ENCODE measurements at regions not wholly inside any gene's neighbourhood (a gene's known extent, or its start where the extent isn't known, plus 50 kb on each side); places are given as distances from the start of the nearest gene placed in this dataset.

DNA sequence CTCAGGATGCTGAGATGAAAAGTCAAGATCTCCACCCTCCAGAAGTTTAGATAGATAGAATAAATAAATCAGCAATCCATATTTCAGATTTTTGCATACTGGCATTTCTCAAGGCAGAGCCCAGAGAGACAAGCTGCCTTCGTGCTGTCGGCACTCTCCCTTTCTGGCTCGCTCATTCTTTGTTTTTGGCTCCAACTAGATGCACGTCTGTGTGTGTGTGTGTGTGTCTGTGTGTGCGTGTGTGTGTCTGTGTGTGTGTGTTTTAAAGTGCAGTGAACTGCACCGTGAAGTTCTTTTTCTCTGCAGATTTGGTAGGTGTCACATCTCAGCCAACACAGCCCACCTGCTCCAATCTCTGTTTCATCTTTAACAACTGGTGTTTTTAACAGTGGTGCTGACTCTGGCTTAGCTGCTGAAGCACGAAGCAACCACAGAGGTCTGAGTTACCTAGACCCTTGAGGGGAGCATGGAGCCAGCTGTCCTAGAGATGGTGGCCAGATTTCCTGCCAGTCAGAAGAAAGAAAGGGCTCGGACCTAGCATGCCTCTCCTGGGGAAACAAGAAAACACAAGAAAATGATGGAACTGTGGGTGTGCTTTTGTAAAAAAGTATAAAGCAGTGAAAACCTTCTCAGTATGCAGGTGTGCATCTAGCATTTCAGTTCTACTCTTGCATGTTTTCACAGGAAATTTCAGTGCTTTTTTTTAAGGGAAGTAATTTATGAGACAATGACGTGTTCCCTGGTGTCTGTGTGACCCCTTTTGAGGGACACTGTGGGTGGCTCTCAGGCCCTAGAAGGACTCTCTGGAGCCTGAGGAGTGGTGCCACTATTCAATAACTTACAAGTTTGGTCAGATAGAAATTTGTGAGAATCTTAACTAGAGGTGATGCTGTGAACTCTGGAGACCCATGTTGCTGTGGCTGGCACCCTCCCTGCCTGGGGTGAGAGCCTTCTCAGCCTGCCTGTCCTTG is 364.3 kb downstream of the RNF144A start:
- WGBS, 4 donors, result 65 to 75% (median 71%) methylated on average over 9 of the region's 9 CpGs
- H3K27ac ChIP-seq, result no peak overlapping the region
- H3K4me1 ChIP-seq (replicated peaks in 1 of 2), result no peaks in the 10 kb centered on the region
- TF ChIP-seq, protein P1, sequence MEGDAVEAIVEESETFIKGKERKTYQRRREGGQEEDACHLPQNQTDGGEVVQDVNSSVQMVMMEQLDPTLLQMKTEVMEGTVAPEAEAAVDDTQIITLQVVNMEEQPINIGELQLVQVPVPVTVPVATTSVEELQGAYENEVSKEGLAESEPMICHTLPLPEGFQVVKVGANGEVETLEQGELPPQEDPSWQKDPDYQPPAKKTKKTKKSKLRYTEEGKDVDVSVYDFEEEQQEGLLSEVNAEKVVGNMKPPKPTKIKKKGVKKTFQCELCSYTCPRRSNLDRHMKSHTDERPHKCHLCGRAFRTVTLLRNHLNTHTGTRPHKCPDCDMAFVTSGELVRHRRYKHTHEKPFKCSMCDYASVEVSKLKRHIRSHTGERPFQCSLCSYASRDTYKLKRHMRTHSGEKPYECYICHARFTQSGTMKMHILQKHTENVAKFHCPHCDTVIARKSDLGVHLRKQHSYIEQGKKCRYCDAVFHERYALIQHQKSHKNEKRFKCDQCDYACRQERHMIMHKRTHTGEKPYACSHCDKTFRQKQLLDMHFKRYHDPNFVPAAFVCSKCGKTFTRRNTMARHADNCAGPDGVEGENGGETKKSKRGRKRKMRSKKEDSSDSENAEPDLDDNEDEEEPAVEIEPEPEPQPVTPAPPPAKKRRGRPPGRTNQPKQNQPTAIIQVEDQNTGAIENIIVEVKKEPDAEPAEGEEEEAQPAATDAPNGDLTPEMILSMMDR (IDR thresholded peaks at IDR 0.05), result no peak
- TF ChIP-seq POLR2A (IDR thresholded peaks at IDR 0.05), result no peak
- H3K36me3 ChIP-seq (replicated peaks in 1 of 2), result no peaks in the 10 kb centered on the region
- H3K4me3 ChIP-seq, result no peak overlapping the region
- no peaks in the 10 kb centered on the region for H3K27me3 ChIP-seq
- intact Hi-C loops (cut with DNase I), result no loop called here
- DNase-seq, result no peak
- no peaks in the 10 kb centered on the region for H3K9me3 ChIP-seq (replicated peaks in 1 of 3)

DNA sequence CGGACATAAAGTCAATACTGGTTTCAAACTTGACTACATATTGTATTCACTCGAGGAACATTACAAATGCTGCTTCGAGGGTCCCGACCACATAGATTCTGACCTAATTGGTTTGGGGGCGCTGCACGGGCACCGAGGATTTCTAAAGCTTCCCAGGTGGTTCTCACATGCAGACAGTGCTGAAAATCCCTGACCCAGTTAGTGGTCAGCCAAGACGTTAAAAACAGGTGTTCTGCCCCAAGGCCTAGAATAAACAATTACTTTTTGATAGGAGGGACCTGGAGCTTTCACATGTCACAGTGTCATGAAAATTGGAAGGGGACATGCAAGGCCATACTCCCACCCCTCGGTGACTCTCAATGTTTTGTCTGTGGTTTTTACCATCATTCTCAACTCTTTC is 368.9 kb downstream of the RNF144A start:
- TF ChIP-seq, protein P1 (IDR thresholded peaks at IDR 0.05), result no peak
- Histone ChIP-seq H3K9me3 (replicated peaks in 1 of 3) (no peaks in the 10 kb centered on the region), H3K4me1 (replicated peaks in 1 of 2) (no peaks in the 10 kb centered on the region), H3K36me3 (replicated peaks in 1 of 2) (no peaks in the 10 kb centered on the region), H3K4me3 (no peak overlapping the region), H3K27me3 (no peaks in the 10 kb centered on the region), H3K27ac (no peak overlapping the region)
- DNase-seq, result no peak
- intact Hi-C loops (cut with DNase I), result no loop called here
- 91 to 93% (median 91%) methylated on average over 9 of the region's 9 CpGs for WGBS, 4 donors

DNA sequence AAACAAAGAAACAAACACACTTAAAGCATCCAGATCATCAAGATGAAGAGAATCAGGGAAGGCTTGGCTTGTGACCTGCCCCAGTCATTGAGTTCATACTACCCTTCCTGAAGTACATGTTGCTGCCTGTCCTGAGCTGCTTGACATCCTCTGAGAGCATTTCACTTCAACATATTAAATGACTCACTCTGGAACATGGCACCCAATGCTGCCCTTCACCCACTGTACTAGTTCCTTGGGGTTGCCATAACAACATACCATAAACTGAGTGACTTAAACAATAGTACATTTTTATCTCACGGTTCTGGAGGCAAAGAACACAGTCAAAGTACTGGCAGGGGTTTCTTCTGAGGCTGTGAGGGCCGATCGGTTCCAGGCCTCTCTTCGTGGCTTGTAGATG is 371.3 kb downstream of the RNF144A start:
- no peaks in the 10 kb centered on the region for H3K27me3 ChIP-seq
- no peak for DNase-seq
- WGBS, 4 donors, result 89 to 93% (median 90%) methylated on average over 1 to 4 of the region's 4 CpGs
- H3K4me3 ChIP-seq, result no peak overlapping the region
- no peaks in the 10 kb centered on the region for H3K36me3 ChIP-seq (replicated peaks in 1 of 2)
- TF ChIP-seq, protein P1 (IDR thresholded peaks at IDR 0.05), result no peak
- no peak for TF ChIP-seq POLR2A (IDR thresholded peaks at IDR 0.05)
- H3K9me3 ChIP-seq (replicated peaks in 1 of 3), result no peaks in the 10 kb centered on the region
- H3K27ac ChIP-seq, result no peak overlapping the region
- no peaks in the 10 kb centered on the region for H3K4me1 ChIP-seq (replicated peaks in 1 of 2)
- intact Hi-C loops (cut with DNase I), result no loop called here

- no peaks in the 10 kb centered on the region for H3K4me1 ChIP-seq (replicated peaks in 1 of 2)
- H3K27me3 ChIP-seq, result no peaks in the 10 kb centered on the region
- H3K36me3 ChIP-seq (replicated peaks in 1 of 2), result no peaks in the 10 kb centered on the region
- TF ChIP-seq, protein P1 (IDR thresholded peaks at IDR 0.05), result no peak
- TF ChIP-seq POLR2A (IDR thresholded peaks at IDR 0.05), result no peak
- no peak for DNase-seq
- 90 to 92% (median 91%) methylated on average over 7 of the region's 7 CpGs for WGBS, 4 donors
- H3K27ac ChIP-seq, result no peak overlapping the region
- H3K4me3 ChIP-seq, result no peak overlapping the region
- no peaks in the 10 kb centered on the region for H3K9me3 ChIP-seq (replicated peaks in 1 of 3)
- intact Hi-C loops (cut with DNase I), result no loop called here
Measured at GRCh38 chr2:7289697-7290096, 372.5 kb downstream of the RNF144A start.

All from adrenal gland (tissue), 9 donors.